ENCODE measurements at regions not wholly inside any gene's neighbourhood (a gene's known extent, or its start where the extent isn't known, plus 50 kb on each side); places are given as distances from the start of the nearest gene placed in this dataset.

- TF ChIP-seq CTCF (conservative IDR thresholded peaks at IDR 0.05; ENCODE audit: low read depth in 2 of 2) = no peak
- TF ChIP-seq POLR2AphosphoS5 (IDR thresholded peaks at IDR 0.05; ENCODE audit: low read depth) = no peak
- TF ChIP-seq REST (IDR thresholded peaks at IDR 0.05; ENCODE audit: unreplicated experiment) = no peak
- no peak for TF ChIP-seq EZH2 (IDR thresholded peaks at IDR 0.05; ENCODE audit: low read depth, unreplicated experiment)
- TF ChIP-seq JUNB (IDR thresholded peaks at IDR 0.05; ENCODE audit: unreplicated experiment) = no peak
- TF ChIP-seq ZNF331 (CRISPR knock-in tag; IDR thresholded peaks at IDR 0.05; ENCODE audit: low read depth) = no peak
- no peak for TF ChIP-seq CREB1 (CRISPR knock-in tag; IDR thresholded peaks at IDR 0.05; ENCODE audit: low read depth)
- TF ChIP-seq EZH2phosphoT487 (IDR thresholded peaks at IDR 0.05; ENCODE audit: unreplicated experiment) = no peak
- TF ChIP-seq STAT1 (IDR thresholded peaks at IDR 0.05; ENCODE audit: unreplicated experiment) = no peak
- TF ChIP-seq ZNF462 (CRISPR knock-in tag; IDR thresholded peaks at IDR 0.05) = no peak
Observed at GRCh38 chr3:10651506-10651905, 146.1 kb upstream of the ATP2B2 start.
